Skeletal muscle cell (primary cell): ENCODE measurements at regions not wholly inside any gene's neighbourhood (a gene's known extent, or its start where the extent isn't known, plus 50 kb on each side); places are given as distances from the start of the nearest gene placed in this dataset.
"Not testable (repeated sequence)": the region's sequence is repeated elsewhere in the genome, so short reads cannot be mapped to it uniquely, and the experiment has no call there.

Experiments used
- DNase-seq: peaks from one replicate; pipeline ENCODE4 v3.0.0-alpha.2; 2010; ENCODE audit warnings: low read depth
- H3K4me3 ChIP-seq: 2 replicates; pipeline ENCODE4 v1.5.1; 2011; ENCODE audit warnings: low read depth, mild to moderate bottlenecking, control low read depth, low read length, moderate library complexity

GRCh38 chr16:26474405-26474804, 592.3 kb upstream of the C16orf82 start:
- DNase-seq, H3K4me3 ChIP-seq: not testable (repeated sequence)

GRCh38 chr16:26475596-26475995, 591.1 kb upstream of the C16orf82 start:
- H3K4me3 ChIP-seq = no peak overlapping the region
- no peak for DNase-seq

GRCh38 chr16:26491101-26491670, 575.5 kb upstream of the C16orf82 start:
- no peak overlapping the region for H3K4me3 ChIP-seq
- no peak for DNase-seq

- no peak overlapping the region for H3K4me3 ChIP-seq
- no peak for DNase-seq
Measured at GRCh38 chr16:26491962-26492361, 574.8 kb upstream of the C16orf82 start.

- H3K4me3 ChIP-seq = no peak overlapping the region
- no peak for DNase-seq
Measured at GRCh38 chr16:26493751-26494150, 573.0 kb upstream of the C16orf82 start.

- no peak for DNase-seq
- no peak overlapping the region for H3K4me3 ChIP-seq
Measured at GRCh38 chr16:26497896-26498295, 568.8 kb upstream of the C16orf82 start.

GRCh38 chr16:26500326-26500725, 566.4 kb upstream of the C16orf82 start:
- no peak for DNase-seq
- no peak overlapping the region for H3K4me3 ChIP-seq

- H3K4me3 ChIP-seq = no peak overlapping the region
- DNase-seq = no peak
Measured at GRCh38 chr16:26505496-26505895, 561.2 kb upstream of the C16orf82 start.

GRCh38 chr16:26508946-26509345, 557.8 kb upstream of the C16orf82 start:
- not testable (repeated sequence) for H3K4me3 ChIP-seq, DNase-seq

- DNase-seq = no peak
- H3K4me3 ChIP-seq = no peak overlapping the region
Measured at GRCh38 chr16:26510924-26511323, 555.8 kb upstream of the C16orf82 start.

GRCh38 chr16:26511463-26511862, 555.3 kb upstream of the C16orf82 start:
- DNase-seq = no peak
- H3K4me3 ChIP-seq = no peak overlapping the region

- no peak overlapping the region for H3K4me3 ChIP-seq
- DNase-seq = no peak
Measured at GRCh38 chr16:26521626-26522025, 545.1 kb upstream of the C16orf82 start.

- no peak overlapping the region for H3K4me3 ChIP-seq
- DNase-seq = no peak
Measured at GRCh38 chr16:26524281-26524680, 542.4 kb upstream of the C16orf82 start.

GRCh38 chr16:26524846-26525245, 541.9 kb upstream of the C16orf82 start:
- no peak overlapping the region for H3K4me3 ChIP-seq
- no peak for DNase-seq

- no peak overlapping the region for H3K4me3 ChIP-seq
- DNase-seq = no peak
Measured at GRCh38 chr16:26525856-26526255, 540.9 kb upstream of the C16orf82 start.

- H3K4me3 ChIP-seq = no peak overlapping the region
Measured at GRCh38 chr16:26526633-26527032, 540.1 kb upstream of the C16orf82 start.

GRCh38 chr16:26530584-26531289, 536.0 kb upstream of the C16orf82 start:
- DNase-seq = no peak
- no peak overlapping the region for H3K4me3 ChIP-seq

More at GRCh38 chr16:26526633-26527032, 540.1 kb upstream of the C16orf82 start:
- DNase-seq = no peak

- no peak for DNase-seq
- H3K4me3 ChIP-seq = no peak overlapping the region
Measured at GRCh38 chr16:26531290-26531730, 535.4 kb upstream of the C16orf82 start.

- H3K4me3 ChIP-seq = no peak overlapping the region
- DNase-seq = no peak
Measured at GRCh38 chr16:26532456-26532855, 534.3 kb upstream of the C16orf82 start.

- no peak overlapping the region for H3K4me3 ChIP-seq
- DNase-seq = no peak
Measured at GRCh38 chr16:26542198-26542597, 524.5 kb upstream of the C16orf82 start.

GRCh38 chr16:26546573-26546972, 520.2 kb upstream of the C16orf82 start:
- DNase-seq = no peak
- no peak overlapping the region for H3K4me3 ChIP-seq
